Cardiac septum (tissue), 1 donor: ENCODE measurements at regions not wholly inside any gene's neighbourhood (a gene's known extent, or its start where the extent isn't known, plus 50 kb on each side); places are given as distances from the start of the nearest gene placed in this dataset.

Source experiments
- DNase-seq: peaks from one replicate; pipeline ENCODE4 v3.0.0-alpha.2; 2020; ENCODE audit warnings: low spot score
- intact Hi-C: fragments of 100-400 bp; cut with DNase I; formaldehyde crosslinking; loops from one replicate; pipeline ENCODE4 v1.14.0; 2022
- donor health status: DM: no; HTN: no; CAD: no.

- DNase-seq: no peak
- intact Hi-C loops: no loop called here
These were observed 92.1 kb downstream of the CEBPB start for GRCh38 chr20:50282592-50283241.

GRCh38 chr20:50283370-50283769 lies 92.7 kb downstream of the CEBPB start:
- intact Hi-C loops: no loop called here
- DNase-seq: no peak

GRCh38 chr20:50283922-50284810 lies 93.5 kb downstream of the CEBPB start:
- intact Hi-C loops: no loop called here
- DNase-seq: peak; percentile 91

GRCh38 chr20:50284811-50285375 lies 94.3 kb downstream of the CEBPB start:
- intact Hi-C loops: no loop called here
- no peak for DNase-seq

- intact Hi-C loops: no loop called here
- no peak for DNase-seq
These were observed 94.9 kb downstream of the CEBPB start for GRCh38 chr20:50285376-50286173.

GRCh38 chr20:50286174-50286511 lies 95.5 kb downstream of the CEBPB start:
- intact Hi-C loops: no loop called here
- DNase-seq: no peak

GRCh38 chr20:50286609-50287008 lies 96.0 kb downstream of the CEBPB start:
- no peak for DNase-seq
- intact Hi-C loops: no loop called here

- DNase-seq: no peak
- intact Hi-C loops: no loop called here
These were observed 96.9 kb downstream of the CEBPB start for GRCh38 chr20:50287512-50287911.

- no peak for DNase-seq
- intact Hi-C loops: no loop called here
These were observed 97.5 kb downstream of the CEBPB start for GRCh38 chr20:50288128-50288623.

- intact Hi-C loops: no loop called here
- no peak for DNase-seq
These were observed 99.0 kb downstream of the CEBPB start for GRCh38 chr20:50289581-50289980.

GRCh38 chr20:50290112-50290511 lies 99.5 kb downstream of the CEBPB start:
- no peak for DNase-seq
- intact Hi-C loops: no loop called here

GRCh38 chr20:50290808-50291207 lies 100.2 kb downstream of the CEBPB start:
- intact Hi-C loops: no loop called here
- no peak for DNase-seq

- intact Hi-C loops: loop anchor here (2.0 kb wide), 1 partner anchor 87 kb away; no protein-coding TSS in a partner anchor
- DNase-seq: no peak
These were observed 100.8 kb downstream of the CEBPB start for GRCh38 chr20:50291254-50292078.

GRCh38 chr20:50292079-50292590 lies 101.5 kb downstream of the CEBPB start:
- no peak for DNase-seq
- intact Hi-C loops: loop anchor here (2.0 kb wide), 1 partner anchor 87 kb away; no protein-coding TSS in a partner anchor

- intact Hi-C loops: loop anchor here (2.0 kb wide), 1 partner anchor 86 kb away; no protein-coding TSS in a partner anchor
- peak; percentile 96 for DNase-seq
These were observed 102.1 kb downstream of the CEBPB start for GRCh38 chr20:50292591-50293283.

- no peak for DNase-seq
- intact Hi-C loops: loop anchor here (2.0 kb wide), 1 partner anchor 85 kb away; no protein-coding TSS in a partner anchor
These were observed 102.9 kb downstream of the CEBPB start for GRCh38 chr20:50293284-50294139.
